ENCODE measurements at regions not wholly inside any gene's neighbourhood (a gene's known extent, or its start where the extent isn't known, plus 50 kb on each side); places are given as distances from the start of the nearest gene placed in this dataset.

- Histone ChIP-seq H3K27ac (no peak overlapping the region), H3K9me3 (no peaks in the 10 kb centered on the region), H3K4me1 (no peaks in the 10 kb centered on the region), H3K4me3 (no peak overlapping the region), H3K27me3 (no peaks in the 10 kb centered on the region), H3K36me3 (no peaks in the 10 kb centered on the region)
- ATAC-seq (no peak), DNase-seq (no peak)
- intact Hi-C loops (cut with DNase I) = no loop called here
- TF ChIP-seq CTCF (IDR thresholded peaks at IDR 0.05) = no peak
Measured at GRCh38 chr2:180607514-180608049, 372.8 kb upstream of the UBE2E3 start.

- intact Hi-C loops (cut with DNase I) = no loop called here
- no peak for DNase-seq
- no peak for TF ChIP-seq CTCF (IDR thresholded peaks at IDR 0.05)
- H3K36me3 ChIP-seq = no peaks in the 10 kb centered on the region
- no peak overlapping the region for H3K27ac ChIP-seq
- no peak for ATAC-seq
- H3K4me3 ChIP-seq = no peak overlapping the region
- no peaks in the 10 kb centered on the region for H3K9me3 ChIP-seq
- no peaks in the 10 kb centered on the region for H3K27me3 ChIP-seq
- H3K4me1 ChIP-seq = no peaks in the 10 kb centered on the region
Measured at GRCh38 chr2:180604077-180604476, 376.3 kb upstream of the UBE2E3 start.

DNA sequence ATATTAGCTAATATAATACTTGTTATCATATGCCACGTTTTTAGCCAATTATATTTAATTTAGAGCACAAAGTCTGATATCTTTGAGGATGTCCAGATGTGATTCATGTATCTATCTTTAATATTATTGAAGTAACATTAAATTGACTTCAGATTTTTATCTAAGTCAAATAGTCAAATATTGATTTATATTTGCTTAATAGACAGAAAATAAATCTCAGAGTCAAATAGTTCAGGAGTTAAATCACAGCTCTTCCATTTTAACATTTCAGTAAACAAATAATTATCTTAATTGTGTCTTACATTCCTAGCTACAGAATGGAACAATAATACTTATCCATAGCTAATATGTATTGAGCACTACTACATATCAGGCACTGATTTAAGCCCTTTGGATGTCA, 379.4 kb upstream of the UBE2E3 start:
- H3K4me3 ChIP-seq = no peak overlapping the region
- no peaks in the 10 kb centered on the region for H3K27me3 ChIP-seq
- DNase-seq (no peak), ATAC-seq (no peak)
- H3K4me1 ChIP-seq = no peaks in the 10 kb centered on the region
- TF ChIP-seq CTCF (IDR thresholded peaks at IDR 0.05) = no peak
- no peaks in the 10 kb centered on the region for H3K36me3 ChIP-seq
- intact Hi-C loops (cut with DNase I) = no loop called here
- H3K27ac ChIP-seq = no peak overlapping the region
- H3K9me3 ChIP-seq = no peaks in the 10 kb centered on the region

DNA sequence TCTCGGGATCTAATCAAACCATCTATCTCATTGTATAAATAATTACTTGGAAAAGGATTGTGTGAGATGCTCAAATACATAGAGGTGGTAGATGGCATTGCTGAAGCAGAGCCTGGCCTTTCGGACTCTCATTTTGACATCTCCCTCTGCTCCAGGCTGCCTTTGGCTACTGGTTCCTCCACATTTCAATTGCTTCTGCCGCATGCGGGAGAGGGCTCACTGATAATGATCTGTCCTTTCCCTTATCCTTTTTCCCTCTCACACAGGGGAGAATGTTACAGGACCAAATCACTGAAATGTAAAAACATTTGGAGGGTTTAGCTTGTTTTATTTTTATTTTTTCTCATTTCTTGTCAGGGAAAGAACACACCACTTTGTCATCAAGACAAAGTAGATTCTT, 380.6 kb upstream of the UBE2E3 start:
- TF ChIP-seq CTCF (IDR thresholded peaks at IDR 0.05) = no peak
- ATAC-seq = no peak
- H3K9me3 ChIP-seq = no peaks in the 10 kb centered on the region
- no peak overlapping the region for H3K4me3 ChIP-seq
- H3K36me3 ChIP-seq = no peaks in the 10 kb centered on the region
- intact Hi-C loops (cut with DNase I) = no loop called here
- H3K27ac ChIP-seq = no peak overlapping the region
- no peaks in the 10 kb centered on the region for H3K27me3 ChIP-seq
- DNase-seq = no peak
- H3K4me1 ChIP-seq = no peaks in the 10 kb centered on the region

GRCh38 chr2:180597179-180597578, 383.2 kb upstream of the UBE2E3 start:
- no peaks in the 10 kb centered on the region for H3K4me1 ChIP-seq
- intact Hi-C loops (cut with DNase I) = no loop called here
- no peak for ATAC-seq
- H3K27me3 ChIP-seq = no peaks in the 10 kb centered on the region
- no peak for TF ChIP-seq CTCF (IDR thresholded peaks at IDR 0.05)
- DNase-seq = no peak
- no peak overlapping the region for H3K4me3 ChIP-seq
- H3K36me3 ChIP-seq = no peaks in the 10 kb centered on the region
- H3K9me3 ChIP-seq = no peaks in the 10 kb centered on the region
- H3K27ac ChIP-seq = no peak overlapping the region

DNA sequence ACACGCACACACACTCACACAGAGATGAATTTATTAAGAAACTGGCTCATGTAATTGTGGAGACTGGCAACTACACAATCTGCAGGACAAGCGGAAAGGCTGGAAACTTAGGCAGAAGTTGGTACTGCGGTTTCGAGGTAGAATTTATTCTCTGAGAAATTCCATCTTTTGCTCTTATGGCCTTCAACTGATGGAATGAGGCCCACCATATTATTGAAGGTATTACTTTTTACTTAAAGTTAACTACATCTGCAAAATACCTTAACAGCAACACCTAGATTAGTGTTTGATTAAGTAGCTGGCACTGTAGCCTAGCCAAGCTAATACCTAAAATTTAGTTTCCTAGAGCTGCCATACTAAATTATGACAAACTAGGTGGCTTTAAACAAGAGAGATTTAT, 384.0 kb upstream of the UBE2E3 start:
- H3K9me3 ChIP-seq = no peaks in the 10 kb centered on the region
- no peaks in the 10 kb centered on the region for H3K4me1 ChIP-seq
- no peak overlapping the region for H3K4me3 ChIP-seq
- DNase-seq (no peak), ATAC-seq (no peak)
- no peak overlapping the region for H3K27ac ChIP-seq
- TF ChIP-seq CTCF (IDR thresholded peaks at IDR 0.05) = no peak
- no peaks in the 10 kb centered on the region for H3K36me3 ChIP-seq
- H3K27me3 ChIP-seq = no peaks in the 10 kb centered on the region
- intact Hi-C loops (cut with DNase I) = no loop called here
